NCI-H1694 treated with DMSO at 0.1 percent for 48 hours (cell line): ENCODE measurements at regions not wholly inside any gene's neighbourhood (a gene's known extent, or its start where the extent isn't known, plus 50 kb on each side); places are given as distances from the start of the nearest gene placed in this dataset.

Experiments used
- DNase-seq: peaks from one replicate; lab custom pipeline; 2025; lab: John Stamatoyannopoulos, UW

- no peak for DNase-seq
Measured at GRCh38 chr4:14560577-14560976, 441.7 kb upstream of the CPEB2 start.

DNA sequence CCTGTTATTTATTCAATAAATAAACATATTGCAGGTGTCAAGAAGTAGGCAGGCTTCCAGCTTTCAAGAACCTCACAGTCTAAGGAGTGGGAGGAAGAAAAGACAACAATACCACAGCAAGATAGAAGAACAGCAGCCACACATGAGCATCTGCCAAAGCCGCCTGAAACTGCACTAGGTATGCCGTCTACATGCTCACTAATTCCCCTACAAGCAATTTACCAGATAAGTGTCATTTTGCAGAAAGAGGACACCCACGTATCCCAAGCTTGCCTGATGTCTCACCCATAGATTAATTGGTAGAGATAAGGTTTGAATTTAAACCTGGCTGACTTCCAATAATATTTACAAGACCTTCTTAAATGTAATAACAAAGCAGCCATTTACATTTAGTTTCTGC is 439.4 kb upstream of the CPEB2 start:
- no peak for DNase-seq

DNA sequence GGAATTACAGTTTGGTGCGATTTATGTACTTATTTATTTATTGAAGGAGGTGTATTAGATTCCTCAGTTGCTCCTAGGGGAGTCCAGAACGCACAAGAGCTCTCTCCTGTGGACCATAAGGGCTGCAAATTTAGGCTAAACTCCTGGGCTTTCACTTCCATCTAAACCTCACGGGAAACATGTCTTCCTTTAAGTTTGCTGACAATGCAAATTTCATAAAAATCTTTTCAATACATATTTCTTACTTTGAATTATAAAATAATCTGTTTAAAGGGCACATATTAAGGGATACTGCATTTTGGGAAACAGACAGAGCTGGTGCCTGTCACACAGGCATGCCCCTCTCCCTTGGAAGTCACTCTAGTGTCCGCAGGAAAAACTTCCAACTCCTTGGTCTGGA is 438.0 kb upstream of the CPEB2 start:
- DNase-seq: no peak

DNA sequence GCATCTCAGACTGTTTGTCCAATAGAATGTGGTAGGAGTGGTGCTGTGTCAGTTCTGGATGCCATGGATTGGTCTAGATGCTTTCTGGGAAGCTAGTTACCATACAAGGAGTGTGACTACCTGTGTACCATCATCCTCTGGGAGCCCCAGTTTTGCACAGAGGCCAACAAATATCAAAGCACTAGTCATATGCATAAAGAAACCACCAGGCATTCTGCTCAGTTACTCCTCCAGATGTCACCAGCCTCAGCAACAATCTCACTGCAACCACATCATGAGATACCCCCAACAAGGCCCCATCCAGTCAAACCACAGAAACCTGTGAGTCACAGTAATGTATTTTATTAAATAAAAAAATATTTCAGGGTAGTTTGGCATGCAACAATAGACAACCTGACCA is 435.8 kb upstream of the CPEB2 start:
- DNase-seq: no peak

DNA sequence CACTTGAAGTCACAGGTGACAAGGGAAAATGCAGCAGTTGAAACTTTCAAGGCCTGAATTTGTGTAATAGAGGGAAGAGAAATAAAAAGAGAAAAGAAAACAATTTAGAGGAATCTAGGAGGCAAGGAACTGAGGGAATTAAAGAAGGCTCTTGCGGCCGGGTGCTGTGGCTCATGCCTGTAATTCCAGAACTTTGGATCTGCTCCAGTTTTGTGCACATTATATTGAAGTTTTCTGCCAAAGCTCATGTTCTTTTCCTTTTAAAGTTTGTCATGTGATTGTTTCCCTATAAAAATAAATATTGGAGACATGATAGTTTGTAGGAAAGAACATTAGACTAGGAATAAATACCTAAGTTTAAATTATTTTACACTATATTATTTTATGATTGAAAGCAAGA is 433.9 kb upstream of the CPEB2 start:
- no peak for DNase-seq

GRCh38 chr4:14575289-14575688 is 427.0 kb upstream of the CPEB2 start:
- DNase-seq: no peak

DNA sequence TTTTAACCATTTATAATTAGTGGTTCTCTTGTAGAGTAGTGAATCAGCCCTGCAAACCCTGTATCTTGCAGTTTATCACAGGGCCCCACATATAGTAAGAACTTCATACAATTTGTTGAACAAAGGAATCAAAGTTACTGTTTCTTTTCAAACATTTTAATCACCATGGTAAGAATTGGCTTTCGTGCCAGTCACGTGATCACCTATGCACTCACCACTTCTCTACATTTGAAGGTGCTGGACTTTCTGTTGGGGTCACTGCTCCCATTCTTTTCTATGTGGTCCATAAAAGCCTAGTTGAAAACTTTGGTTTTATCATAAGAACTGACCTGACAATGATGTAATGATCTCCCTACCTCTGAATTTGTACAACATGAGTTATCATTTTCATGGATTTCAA is 426.4 kb upstream of the CPEB2 start:
- DNase-seq: no peak

DNA sequence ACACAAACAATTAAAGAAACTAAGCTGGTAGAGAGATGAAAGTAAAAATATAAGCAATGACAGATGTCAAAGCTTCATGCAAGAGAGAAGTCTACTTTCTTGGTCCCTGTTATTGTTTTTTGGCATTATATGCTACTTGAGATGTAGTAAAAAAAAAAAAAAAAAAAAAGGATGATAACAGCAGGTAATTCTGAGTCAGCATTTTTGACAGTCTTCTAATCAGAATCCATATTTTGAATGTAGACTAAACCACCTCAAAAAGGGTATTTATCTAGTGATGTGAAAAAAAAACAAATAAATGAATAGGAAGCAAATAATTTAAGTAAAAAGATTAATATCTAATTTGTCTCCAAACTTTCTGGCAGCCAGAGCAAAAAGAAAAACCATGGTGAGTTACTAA is 422.2 kb upstream of the CPEB2 start:
- no peak for DNase-seq

DNA sequence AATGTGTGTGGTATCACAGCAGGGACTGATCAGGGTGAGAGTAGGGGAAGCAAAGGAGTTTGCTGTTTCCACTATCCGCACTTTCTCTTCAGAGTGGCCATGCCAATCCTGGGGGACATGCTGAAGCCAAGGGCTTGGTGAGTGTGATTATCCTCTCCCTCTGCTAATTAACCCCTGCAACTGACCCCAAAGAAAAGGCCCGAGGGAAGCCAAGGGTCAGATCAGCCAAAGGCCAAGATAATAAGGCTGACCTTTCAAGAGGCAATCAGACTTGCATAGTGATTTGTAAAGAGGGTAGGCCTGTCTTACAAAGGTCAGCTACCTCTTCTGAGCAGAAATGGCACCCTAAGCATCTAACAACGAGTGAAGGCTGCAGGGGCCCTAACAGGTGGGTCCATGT is 420.5 kb upstream of the CPEB2 start:
- DNase-seq: no peak

DNA sequence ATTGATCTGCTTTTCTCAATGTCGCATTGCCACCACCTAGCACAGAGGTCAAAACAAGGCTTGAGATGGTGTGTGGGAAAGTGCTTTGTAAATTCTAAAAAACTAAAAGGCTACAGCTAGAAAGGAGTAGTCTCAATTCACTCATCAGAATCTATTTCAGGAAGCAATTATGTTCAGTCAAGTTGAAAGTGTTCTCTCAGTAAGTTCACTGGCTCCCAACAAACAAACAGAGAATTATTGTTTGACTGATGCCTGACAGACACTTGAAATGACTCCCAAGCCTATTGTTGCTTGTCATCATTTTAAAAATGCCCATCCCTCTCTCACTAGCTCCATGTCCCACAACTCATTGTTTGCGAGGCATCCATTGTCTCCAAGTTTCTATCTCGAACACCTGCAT is 419.6 kb upstream of the CPEB2 start:
- DNase-seq: no peak

GRCh38 chr4:14583331-14583730 is 418.9 kb upstream of the CPEB2 start:
- DNase-seq: no peak

DNA sequence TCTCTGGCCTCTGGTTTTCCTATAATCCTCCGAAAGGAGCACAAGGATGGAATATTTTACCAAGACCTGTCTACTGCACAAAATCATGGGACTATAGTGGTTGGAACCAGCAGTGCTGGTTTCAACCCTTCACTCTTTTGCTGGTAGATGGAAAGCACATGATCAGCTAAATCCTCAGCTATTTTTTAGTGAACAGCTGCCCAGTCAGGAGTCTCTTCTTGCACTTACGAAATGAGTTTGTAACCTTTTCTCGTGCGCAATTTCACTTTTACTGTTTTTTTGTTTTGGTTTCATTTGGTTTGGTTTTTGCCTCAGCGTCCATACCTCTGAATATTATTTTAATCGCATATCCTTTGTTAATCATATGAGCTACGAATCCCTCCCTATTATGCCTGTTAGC is 418.5 kb upstream of the CPEB2 start:
- no peak for DNase-seq

DNA sequence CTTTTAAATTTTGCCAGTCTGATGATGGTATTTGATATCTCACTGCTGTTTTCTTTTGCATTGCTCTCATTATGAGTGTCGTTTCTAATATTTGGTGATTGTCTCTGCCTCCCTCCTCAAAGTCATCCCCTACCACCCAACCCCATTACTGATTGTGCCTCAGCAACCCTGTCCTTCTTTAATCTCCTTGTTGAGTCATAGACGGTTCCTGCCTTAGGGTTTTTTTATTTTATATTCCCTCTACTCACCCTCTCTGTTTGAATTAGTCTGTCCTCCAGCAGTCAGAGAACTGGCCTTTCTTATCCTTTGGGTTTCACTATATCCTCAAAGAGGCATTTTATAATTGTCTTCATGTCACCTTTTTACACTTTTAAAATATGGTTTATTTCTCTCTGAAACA is 409.3 kb upstream of the CPEB2 start:
- no peak for DNase-seq

- no peak for DNase-seq
Measured at GRCh38 chr4:14596028-14596427, 406.3 kb upstream of the CPEB2 start.

GRCh38 chr4:14596437-14596836 is 405.8 kb upstream of the CPEB2 start:
- DNase-seq: no peak

- no peak for DNase-seq
Measured at GRCh38 chr4:14596904-14597303, 405.4 kb upstream of the CPEB2 start.

- no peak for DNase-seq
Measured at GRCh38 chr4:14602206-14602605, 400.1 kb upstream of the CPEB2 start.

DNA sequence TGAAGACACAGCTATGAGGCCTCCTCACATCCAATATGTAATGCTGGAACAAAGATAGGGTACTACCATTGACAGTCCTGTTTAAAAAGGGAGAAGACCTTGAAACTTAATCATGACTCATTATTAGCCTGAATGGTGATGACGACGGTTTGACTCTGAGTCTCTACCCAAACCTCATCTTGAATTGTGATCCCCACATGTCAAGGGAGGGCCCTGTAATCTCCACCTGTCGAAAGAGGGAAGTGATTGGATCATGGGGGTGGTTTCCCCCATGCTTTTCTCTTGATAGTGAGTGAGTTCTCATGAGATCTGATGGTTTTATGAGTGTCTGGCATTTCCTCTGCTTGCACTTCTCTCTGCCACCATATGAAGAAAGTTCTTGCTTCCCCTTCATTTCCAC is 395.3 kb upstream of the CPEB2 start:
- no peak for DNase-seq

GRCh38 chr4:14607578-14607977 is 394.7 kb upstream of the CPEB2 start:
- DNase-seq: no peak

GRCh38 chr4:14608630-14609029 is 393.7 kb upstream of the CPEB2 start:
- no peak for DNase-seq

GRCh38 chr4:14614840-14615239 is 387.4 kb upstream of the CPEB2 start:
- DNase-seq: no peak

- no peak for DNase-seq
Measured at GRCh38 chr4:14615671-14616070, 386.6 kb upstream of the CPEB2 start.

- DNase-seq: no peak
Measured at GRCh38 chr4:14620567-14621141, 381.6 kb upstream of the CPEB2 start.

DNA sequence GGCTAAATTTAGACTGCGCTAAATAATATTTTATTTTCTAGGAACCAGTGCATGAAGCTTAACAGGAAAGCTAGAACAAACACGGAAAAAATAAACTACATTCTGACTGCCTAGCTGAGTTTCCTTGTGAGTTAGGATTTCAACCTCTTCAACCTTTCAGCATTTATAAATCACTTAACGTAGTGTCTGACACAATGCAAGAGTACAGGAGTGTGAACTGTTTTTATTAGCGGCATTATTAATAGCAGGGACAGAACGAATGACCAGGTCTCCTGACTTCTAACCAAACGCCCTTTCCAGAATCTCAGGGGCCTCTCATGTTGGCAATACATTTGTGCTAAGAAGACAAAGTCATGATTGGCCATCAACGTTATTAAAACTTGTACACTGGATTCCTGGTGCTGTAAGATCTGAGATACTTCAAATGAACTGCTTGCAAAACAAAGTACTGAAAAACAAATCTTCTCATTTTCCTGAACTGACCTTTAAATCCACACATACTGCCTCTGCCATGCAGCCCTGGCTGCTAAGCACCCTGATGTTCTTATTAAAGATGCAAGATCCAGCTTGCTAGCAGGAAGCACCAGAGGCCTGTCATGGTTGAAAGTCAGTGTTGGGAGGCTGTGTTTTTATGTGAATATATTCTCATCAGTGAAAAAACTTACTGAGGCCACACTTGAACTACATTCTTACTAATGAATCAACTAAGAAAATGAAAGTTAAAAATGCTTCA is 380.4 kb upstream of the CPEB2 start:
- no peak for DNase-seq
